ENCODE measurements at regions not wholly inside any gene's neighbourhood (a gene's known extent, or its start where the extent isn't known, plus 50 kb on each side); places are given as distances from the start of the nearest gene placed in this dataset.

GRCh38 chr4:111722213-111722720 is 423.0 kb upstream of the FAM241A start:
- TF ChIP-seq CTCF (IDR thresholded peaks at IDR 0.05) (no peak), ZFX (IDR thresholded peaks at IDR 0.05; ENCODE audit: borderline replicate concordance) (no peak)
